CD14-positive monocyte (primary cell): ENCODE measurements at regions not wholly inside any gene's neighbourhood (a gene's known extent, or its start where the extent isn't known, plus 50 kb on each side); places are given as distances from the start of the nearest gene placed in this dataset.

Experiments
- DNase-seq, 3 donors: peaks; one replicate each; pipeline ENCODE4 v3.0.0-alpha.2; 2011 to 2022
- H2AFZ ChIP-seq: 2 replicates; pipeline ENCODE4 v1.6.0; 2012; ENCODE audit warnings: mild to moderate bottlenecking, low read depth, low read length, inconsistent platforms; ENCODE audit not compliant: insufficient read depth, poor library complexity, severe bottlenecking
- H3K27ac ChIP-seq, 2 donors: 1 replicate in 1 of 2; 2 replicates in 1 of 2; pipeline ENCODE4 v1.5.1; 2012 to 2013; ENCODE audit warnings: low read length in 2 of 2, control low read depth in 1 of 2, inconsistent platforms in 1 of 2, low read depth in 1 of 2, mild to moderate bottlenecking in 1 of 2
- H3K27me3 ChIP-seq, 2 donors: one replicate each; pipeline versions ENCODE4 v1.6.0 to v1.6.1; 2011 to 2013; ENCODE audit warnings: low read length in 2 of 2; ENCODE audit not compliant: control insufficient read depth in 2 of 2, insufficient read depth in 2 of 2
- H3K36me3 ChIP-seq, 2 donors: replicated peaks in 1 of 2; 1 replicate in 1 of 2; 2 replicates in 1 of 2; pipeline versions ENCODE4 v1.5.1 to v1.6.1; 2012 to 2013; ENCODE audit warnings: low read length in 2 of 2, control low read depth in 1 of 2, inconsistent platforms in 1 of 2, mild to moderate bottlenecking in 1 of 2; ENCODE audit not compliant: insufficient read depth in 2 of 2, control insufficient read depth in 1 of 2
- H3K4me1 ChIP-seq, 2 donors: 1 replicate in 1 of 2; 2 replicates in 1 of 2; pipeline versions ENCODE4 v1.5.1 to v1.6.1; 2012 to 2013; ENCODE audit warnings: low read length in 2 of 2, control low read depth in 1 of 2, inconsistent platforms in 1 of 2, mild to moderate bottlenecking in 1 of 2, moderate library complexity in 1 of 2; ENCODE audit not compliant: insufficient read depth in 2 of 2, control insufficient read depth in 1 of 2
- H3K4me2 ChIP-seq: replicated peaks from 2 replicates; pipeline ENCODE3; 2012; ENCODE audit warnings: low read length, moderate library complexity, mild to moderate bottlenecking; ENCODE audit not compliant: poor library complexity, severe bottlenecking; ENCODE audit errors: extremely low read depth
- H3K4me3 ChIP-seq, 3 experiments: fragments of 200-600 bp in 1 of 3; sonication (generic) in 1 of 3; replicated peaks in 1 of 3; 1 replicate in 2 of 3; 2 replicates in 1 of 3; pipeline ENCODE4 v1.5.1; 2011 to 2013; ENCODE audit warnings: low read length in 3 of 3, mild to moderate bottlenecking in 3 of 3, control low read depth in 2 of 3, low read depth in 2 of 3, inconsistent platforms in 1 of 3, moderate library complexity in 1 of 3
- H3K79me2 ChIP-seq: 2 replicates; pipeline ENCODE4 v1.6.0; 2012; ENCODE audit warnings: mild to moderate bottlenecking, control low read depth, inconsistent platforms, low read length, moderate library complexity; ENCODE audit not compliant: insufficient read depth
- H3K9ac ChIP-seq: 2 replicates; pipeline ENCODE4 v1.6.0; 2017; ENCODE audit warnings: low read length, mild to moderate bottlenecking; ENCODE audit not compliant: insufficient read depth, poor library complexity, severe bottlenecking
- H3K9me3 ChIP-seq, 2 donors: replicated peaks in 1 of 2; 1 replicate in 1 of 2; 2 replicates in 1 of 2; pipeline versions ENCODE4 v1.5.1 to v1.6.1; 2012 to 2013; ENCODE audit warnings: low read length in 2 of 2, control low read depth in 1 of 2; ENCODE audit not compliant: control insufficient read depth in 1 of 2, insufficient read depth in 1 of 2
- H4K20me1 ChIP-seq: 2 replicates; pipeline ENCODE4 v1.6.0; 2012; ENCODE audit warnings: mild to moderate bottlenecking, low read length, control low read depth, moderate library complexity; ENCODE audit not compliant: insufficient read depth
- H3K27ac Mint-ChIP-seq, 7 donors: one replicate each; pipeline ENCODE4 v1.8.0; 2020; ENCODE audit warnings: mild to moderate bottlenecking in 7 of 7, mixed read lengths in 7 of 7, moderate library complexity in 6 of 7, inconsistent platforms in 2 of 7
- H3K27me3 Mint-ChIP-seq, 3 donors: one replicate each; pipeline ENCODE4 v1.8.0; 2021 to 2022; ENCODE audit warnings: low read depth in 3 of 3, mild to moderate bottlenecking in 3 of 3, mixed read lengths in 3 of 3, moderate library complexity in 3 of 3, inconsistent platforms in 1 of 3
- H3K36me3 Mint-ChIP-seq, 2 donors: one replicate each; pipeline ENCODE4 v1.8.0; 2020; ENCODE audit warnings: mixed read lengths in 2 of 2, inconsistent platforms in 1 of 2, mild to moderate bottlenecking in 1 of 2
- H3K4me1 Mint-ChIP-seq: one replicate; pipeline ENCODE4 v1.8.0; 2020; ENCODE audit warnings: mild to moderate bottlenecking, mixed read lengths
- H3K4me3 Mint-ChIP-seq, 2 donors: one replicate each; pipeline ENCODE4 v1.8.0; 2020; ENCODE audit warnings: mild to moderate bottlenecking in 2 of 2, mixed read lengths in 2 of 2, moderate library complexity in 1 of 2
- H3K9me3 Mint-ChIP-seq, 7 donors: one replicate each; pipeline ENCODE4 v1.8.0; 2020 to 2022; ENCODE audit warnings: mixed read lengths in 7 of 7, mild to moderate bottlenecking in 6 of 7, moderate library complexity in 6 of 7, inconsistent platforms in 2 of 7
- WGBS: methylation state at CpG from one replicate; pipeline ENCODE4 v1.1.5; 2013; ENCODE audit warnings: missing lambda C conversion rate; ENCODE audit not compliant: insufficient coverage; 5-methylcytosine and 5-hydroxymethylcytosine counted together
- intact Hi-C, 2 donors: fragments of 100-400 bp; cut with micrococcal nuclease; formaldehyde crosslinking; loops; one replicate each; pipeline versions ENCODE4 v1.15.0 to v1.15.1; 2023
- TF ChIP-seq, protein P1 (sequence below): fragments of 200-600 bp; IDR thresholded peaks from one replicate; pipeline ENCODE4 v1.8.0; 2022; ENCODE audit warnings: antibody characterized with exemption, mild to moderate bottlenecking

DNA sequence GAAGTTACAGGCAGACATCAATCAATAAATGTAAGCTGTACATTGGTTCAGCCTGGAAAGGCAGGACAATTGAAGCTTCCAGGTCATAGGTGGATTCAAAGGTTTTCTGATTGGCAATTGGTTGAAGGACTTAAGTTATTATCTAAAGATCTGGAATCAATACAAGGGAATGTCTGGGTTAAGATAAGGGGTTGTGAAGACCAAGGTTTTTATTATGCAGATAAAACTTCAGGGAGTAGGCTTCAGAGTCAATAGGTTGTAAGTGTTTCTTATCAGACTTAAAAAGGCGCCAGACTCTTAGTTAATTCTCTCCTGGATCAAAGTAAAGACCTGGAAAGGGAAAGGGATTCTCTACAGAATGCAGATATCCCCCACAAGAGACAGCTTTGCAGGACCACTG lies 935.4 kb downstream of the TBC1D22A start:
- H3K27ac Mint-ChIP-seq = no peak overlapping the region
- no CpG with 5 or more reads among the region's 1 CpG for WGBS
- H2AFZ ChIP-seq = no peak overlapping the region
- no peaks in the 10 kb centered on the region for H3K27me3 ChIP-seq
- H3K4me1 ChIP-seq = no peaks in the 10 kb centered on the region
- H3K79me2 ChIP-seq = no peaks in the 10 kb centered on the region
- no peak overlapping the region for H3K9ac ChIP-seq
- no peak for DNase-seq
- H3K36me3 ChIP-seq = no peaks in the 10 kb centered on the region
- H3K4me1 Mint-ChIP-seq = no peaks in the 10 kb centered on the region
- H3K36me3 Mint-ChIP-seq = no peaks in the 10 kb centered on the region
- no peaks in the 10 kb centered on the region for H4K20me1 ChIP-seq
- no peak overlapping the region for H3K4me2 ChIP-seq
- intact Hi-C loops = no loop called here
- no peak overlapping the region for H3K27ac ChIP-seq
- peaks cover 0 to 4% (median 1%) of the 10 kb centered on the region in 7 donors for H3K9me3 Mint-ChIP-seq
- no peaks in the 10 kb centered on the region for H3K9me3 ChIP-seq
- TF ChIP-seq, protein P1, sequence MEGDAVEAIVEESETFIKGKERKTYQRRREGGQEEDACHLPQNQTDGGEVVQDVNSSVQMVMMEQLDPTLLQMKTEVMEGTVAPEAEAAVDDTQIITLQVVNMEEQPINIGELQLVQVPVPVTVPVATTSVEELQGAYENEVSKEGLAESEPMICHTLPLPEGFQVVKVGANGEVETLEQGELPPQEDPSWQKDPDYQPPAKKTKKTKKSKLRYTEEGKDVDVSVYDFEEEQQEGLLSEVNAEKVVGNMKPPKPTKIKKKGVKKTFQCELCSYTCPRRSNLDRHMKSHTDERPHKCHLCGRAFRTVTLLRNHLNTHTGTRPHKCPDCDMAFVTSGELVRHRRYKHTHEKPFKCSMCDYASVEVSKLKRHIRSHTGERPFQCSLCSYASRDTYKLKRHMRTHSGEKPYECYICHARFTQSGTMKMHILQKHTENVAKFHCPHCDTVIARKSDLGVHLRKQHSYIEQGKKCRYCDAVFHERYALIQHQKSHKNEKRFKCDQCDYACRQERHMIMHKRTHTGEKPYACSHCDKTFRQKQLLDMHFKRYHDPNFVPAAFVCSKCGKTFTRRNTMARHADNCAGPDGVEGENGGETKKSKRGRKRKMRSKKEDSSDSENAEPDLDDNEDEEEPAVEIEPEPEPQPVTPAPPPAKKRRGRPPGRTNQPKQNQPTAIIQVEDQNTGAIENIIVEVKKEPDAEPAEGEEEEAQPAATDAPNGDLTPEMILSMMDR = no peak
- H3K4me3 Mint-ChIP-seq = no peak overlapping the region
- peaks cover 0 to 6% (median 4%) of the 10 kb centered on the region in 3 donors for H3K27me3 Mint-ChIP-seq
- H3K4me3 ChIP-seq = no peak overlapping the region

DNA sequence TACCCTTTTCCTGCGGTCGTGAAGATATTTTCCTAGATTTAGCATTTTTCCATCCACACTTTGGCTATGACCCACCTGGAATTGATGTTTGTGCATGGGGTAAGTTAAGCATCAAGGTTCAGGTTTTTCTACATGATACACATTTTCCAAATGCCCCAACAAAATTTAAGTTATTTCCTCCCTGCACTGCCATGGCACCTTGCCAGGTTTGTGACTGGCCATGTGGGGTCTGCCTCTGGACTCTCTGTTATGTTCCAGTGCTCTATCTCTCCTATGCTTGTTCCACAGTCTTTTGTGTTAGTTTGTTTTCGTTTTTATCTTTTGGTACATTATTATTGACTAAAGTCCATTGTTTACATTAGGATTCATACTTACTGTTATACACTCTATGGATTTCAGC lies 934.3 kb downstream of the TBC1D22A start:
- Histone ChIP-seq H3K9ac (no peak overlapping the region), H3K27ac (no peak overlapping the region), H3K9me3 (no peaks in the 10 kb centered on the region), H2AFZ (no peak overlapping the region), H4K20me1 (no peaks in the 10 kb centered on the region), H3K79me2 (no peaks in the 10 kb centered on the region), H3K4me3 (no peak overlapping the region), H3K4me2 (no peak overlapping the region), H3K27me3 (no peaks in the 10 kb centered on the region), H3K36me3 (no peaks in the 10 kb centered on the region), H3K4me1 (no peaks in the 10 kb centered on the region)
- intact Hi-C loops = no loop called here
- H3K4me1 Mint-ChIP-seq = no peaks in the 10 kb centered on the region
- DNase-seq = no peak
- no peak overlapping the region for H3K4me3 Mint-ChIP-seq
- H3K36me3 Mint-ChIP-seq = no peaks in the 10 kb centered on the region
- WGBS = no CpG with 5 or more reads among the region's 3 CpGs
- H3K9me3 Mint-ChIP-seq = peaks cover 0 to 6% (median 1%) of the 10 kb centered on the region in 7 donors
- TF ChIP-seq, protein P1 = no peak
- H3K27me3 Mint-ChIP-seq = peaks cover 0 to 7% (median 6%) of the 10 kb centered on the region in 3 donors
- H3K27ac Mint-ChIP-seq = no peak overlapping the region
